NCI-H1436 (cell line): ENCODE measurements at regions not wholly inside any gene's neighbourhood (a gene's known extent, or its start where the extent isn't known, plus 50 kb on each side); places are given as distances from the start of the nearest gene placed in this dataset.

ENCODE experiments used
- DNase-seq: peaks from one replicate; lab custom pipeline; 2025; lab: John Stamatoyannopoulos, UW

GRCh38 chr10:131803860-131804425, 96.9 kb upstream of the PPP2R2D start:
- no peak for DNase-seq

- no peak for DNase-seq
Observed at GRCh38 chr10:131804551-131805295, 96.1 kb upstream of the PPP2R2D start.

- DNase-seq = no peak
Observed at GRCh38 chr10:131805696-131806095, 95.1 kb upstream of the PPP2R2D start.

GRCh38 chr10:131806146-131806545, 94.7 kb upstream of the PPP2R2D start:
- DNase-seq = no peak

- no peak for DNase-seq
Observed at GRCh38 chr10:131806646-131807317, 94.0 kb upstream of the PPP2R2D start.

- no peak for DNase-seq
Observed at GRCh38 chr10:131808370-131808930, 92.4 kb upstream of the PPP2R2D start.

GRCh38 chr10:131810036-131810804, 90.6 kb upstream of the PPP2R2D start:
- no peak for DNase-seq

- DNase-seq = no peak
Observed at GRCh38 chr10:131810805-131811629, 89.8 kb upstream of the PPP2R2D start.

GRCh38 chr10:131811630-131812403, 89.0 kb upstream of the PPP2R2D start:
- no peak for DNase-seq

- DNase-seq = no peak
Observed at GRCh38 chr10:131812736-131813604, 87.8 kb upstream of the PPP2R2D start.

GRCh38 chr10:131814567-131815265, 86.1 kb upstream of the PPP2R2D start:
- DNase-seq = no peak

GRCh38 chr10:131815266-131816156, 85.3 kb upstream of the PPP2R2D start:
- DNase-seq = no peak

- no peak for DNase-seq
Observed at GRCh38 chr10:131816157-131816775, 84.5 kb upstream of the PPP2R2D start.

- DNase-seq = no peak
Observed at GRCh38 chr10:131816941-131817700, 83.7 kb upstream of the PPP2R2D start.

GRCh38 chr10:131817866-131818509, 82.8 kb upstream of the PPP2R2D start:
- DNase-seq = no peak
